Thyroid gland (tissue), 4 donors: ENCODE measurements at regions not wholly inside any gene's neighbourhood (a gene's known extent, or its start where the extent isn't known, plus 50 kb on each side); places are given as distances from the start of the nearest gene placed in this dataset.

Source experiments
- CTCF ChIP-seq, 6 experiments: fragments of 200-600 bp in 3 of 6; fragments of 450-650 bp in 3 of 6; sonication (generic) in 3 of 6; IDR thresholded peaks; one replicate each; pipeline ENCODE4 v1.5.1; 2016 to 2019; ENCODE audit warnings: antibody characterized with exemption in 6 of 6, mild to moderate bottlenecking in 2 of 6, inconsistent platforms in 1 of 6, moderate library complexity in 1 of 6
- POLR2A ChIP-seq, 2 donors: fragments of 450-650 bp; IDR thresholded peaks; one replicate each; pipeline ENCODE4 v1.6.1; 2017; ENCODE audit warnings: antibody characterized with exemption in 2 of 2, mild to moderate bottlenecking in 2 of 2, moderate library complexity in 1 of 2

GRCh38 chr5:162410365-162410764 is 342.8 kb downstream of the GABRG2 start:
- TF ChIP-seq CTCF (IDR thresholded peaks at IDR 0.05) (no peak), POLR2A (IDR thresholded peaks at IDR 0.05) (no peak)
